GM19397 (cell line): ENCODE measurements at regions not wholly inside any gene's neighbourhood (a gene's known extent, or its start where the extent isn't known, plus 50 kb on each side); places are given as distances from the start of the nearest gene placed in this dataset.

Experiments used
- ATAC-seq: cut with Tn5 transposase; IDR thresholded peaks from one replicate; pipeline ENCODE4 v1.9.1; 2021; ENCODE audit warnings: mild to moderate bottlenecking, moderate library complexity; ENCODE audit not compliant: unreplicated experiment

DNA sequence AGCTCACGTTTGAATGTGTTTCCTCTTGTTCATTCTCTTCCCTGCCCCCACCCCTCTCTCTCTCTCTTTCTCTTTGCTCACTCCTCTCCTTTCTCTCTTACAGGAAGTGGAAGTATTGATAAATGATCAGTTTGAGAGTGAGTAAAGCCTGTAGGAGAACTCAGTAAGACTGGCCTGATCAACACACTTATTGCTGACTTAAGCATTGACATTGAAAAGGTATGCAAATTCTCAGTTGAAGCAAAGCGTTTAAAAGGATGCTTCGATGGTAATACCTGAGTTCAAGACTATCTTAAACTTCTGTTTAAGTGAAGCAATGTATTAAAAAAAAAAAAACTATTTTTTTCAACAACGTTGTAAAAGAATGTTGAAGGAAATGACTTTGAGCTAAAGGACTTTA is 115.7 kb upstream of the DDX18 start:
- ATAC-seq, result no peak

DNA sequence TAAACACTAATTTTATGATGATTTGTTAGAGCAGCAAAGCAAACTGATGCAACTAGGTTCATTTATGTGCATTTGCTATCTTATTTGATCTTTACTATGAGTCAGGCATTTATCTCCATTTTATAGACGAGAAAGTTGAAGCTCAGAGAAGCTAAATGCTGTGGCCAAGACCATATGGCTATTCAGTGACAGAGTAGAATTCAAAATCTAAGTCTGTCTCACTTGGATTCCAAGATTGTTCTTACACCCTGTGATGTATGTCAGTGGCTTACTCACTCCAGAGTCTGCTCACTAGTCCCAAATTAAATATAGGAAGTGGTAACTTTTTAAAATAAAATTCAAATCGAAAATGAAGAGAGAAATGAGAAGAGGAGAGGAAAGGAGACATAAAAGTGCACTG is 114.0 kb upstream of the DDX18 start:
- ATAC-seq, result no peak

DNA sequence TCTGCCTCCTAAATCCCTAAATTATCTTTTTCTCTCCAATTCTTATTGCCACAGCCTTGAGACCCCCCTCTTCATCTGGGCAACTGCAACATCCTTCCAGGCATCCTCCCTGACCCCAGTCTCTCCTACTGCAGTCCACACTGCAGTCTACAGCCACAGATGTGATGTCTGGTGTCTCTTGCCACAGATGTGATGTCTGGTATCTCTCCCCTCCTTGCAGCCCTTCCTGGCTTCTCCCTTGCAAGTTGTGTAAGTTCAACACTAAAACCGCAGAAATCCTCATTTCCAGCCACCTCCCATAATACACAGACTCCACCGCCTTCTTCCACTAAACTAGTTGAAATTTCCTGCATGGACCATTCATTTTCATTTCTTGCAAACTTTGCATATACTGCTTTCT is 113.1 kb upstream of the DDX18 start:
- ATAC-seq, result no peak

DNA sequence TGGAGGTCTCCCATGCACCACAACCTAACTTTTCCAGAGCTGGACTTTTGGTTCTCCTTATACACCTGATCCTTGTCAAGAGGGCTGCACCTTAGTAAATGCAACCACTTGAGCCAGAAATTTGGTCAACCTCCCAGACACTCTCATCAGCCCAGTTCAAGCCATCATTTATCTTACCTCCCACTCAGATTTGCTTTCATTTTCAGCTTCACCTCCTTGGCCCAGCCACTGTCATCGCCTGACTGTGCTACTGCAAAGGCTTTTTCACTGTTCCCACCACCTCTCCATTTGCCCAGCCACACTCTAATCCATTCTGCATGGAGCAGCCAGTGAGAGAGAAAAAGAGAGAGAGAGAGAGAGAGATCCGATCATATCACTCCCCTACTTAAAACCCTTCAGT is 112.4 kb upstream of the DDX18 start:
- ATAC-seq, result no peak

DNA sequence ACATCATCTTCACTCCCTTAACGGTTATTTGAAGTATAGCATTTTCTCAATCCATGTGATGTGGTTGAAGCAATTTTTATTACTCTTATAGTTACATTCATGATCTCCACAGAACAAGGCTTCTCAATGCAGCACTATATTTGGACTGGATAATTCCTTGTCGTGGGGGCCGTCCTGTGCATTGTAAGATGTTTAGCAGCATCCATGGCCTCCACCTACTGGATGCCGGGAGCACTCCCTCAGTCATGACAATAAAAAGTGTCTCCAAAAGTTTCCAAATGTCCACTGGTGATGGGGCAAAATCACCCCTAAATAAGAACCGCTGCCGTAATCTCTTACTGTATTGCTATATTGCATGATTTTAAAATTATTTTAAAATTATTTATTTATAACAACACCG is 110.6 kb upstream of the DDX18 start:
- no peak for ATAC-seq

DNA sequence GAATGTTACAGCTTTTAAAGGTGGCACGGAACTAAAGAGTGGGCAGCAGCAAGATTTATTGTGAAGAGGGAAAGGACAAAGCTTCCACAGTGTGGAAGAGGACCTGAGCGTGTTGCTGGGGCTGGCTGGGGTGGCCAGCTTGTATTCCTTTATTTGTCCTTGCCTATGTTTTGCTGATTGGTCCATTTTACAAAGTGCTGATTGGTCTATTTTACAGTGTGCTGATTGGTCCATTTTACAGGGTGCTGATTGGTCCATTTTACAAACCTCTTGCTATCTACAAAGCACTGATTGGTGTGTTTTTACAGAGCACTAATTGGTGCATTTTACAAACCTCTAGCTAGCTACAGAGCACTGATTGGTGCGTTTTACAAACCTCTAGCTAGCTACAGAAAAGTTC is 109.7 kb upstream of the DDX18 start:
- ATAC-seq, result no peak

DNA sequence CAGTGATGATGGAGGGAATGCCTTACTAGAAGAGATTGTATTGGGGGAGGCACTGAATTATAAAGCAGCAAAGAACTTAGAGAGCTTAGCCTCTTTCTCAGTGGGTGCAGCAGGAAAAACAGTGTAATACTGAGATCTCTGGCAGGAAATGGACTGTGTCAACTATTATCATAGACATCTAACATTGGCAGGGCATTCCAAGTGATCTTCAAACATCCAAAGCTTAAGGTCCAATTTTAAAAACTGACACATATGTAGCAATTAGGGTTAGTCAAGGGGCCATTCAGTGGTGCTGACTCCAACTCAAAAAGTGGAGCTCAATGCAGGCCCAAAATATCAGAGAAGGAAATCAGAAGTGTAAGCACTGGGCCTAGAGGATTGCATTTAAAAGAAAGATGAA is 106.6 kb upstream of the DDX18 start:
- ATAC-seq, result no peak

DNA sequence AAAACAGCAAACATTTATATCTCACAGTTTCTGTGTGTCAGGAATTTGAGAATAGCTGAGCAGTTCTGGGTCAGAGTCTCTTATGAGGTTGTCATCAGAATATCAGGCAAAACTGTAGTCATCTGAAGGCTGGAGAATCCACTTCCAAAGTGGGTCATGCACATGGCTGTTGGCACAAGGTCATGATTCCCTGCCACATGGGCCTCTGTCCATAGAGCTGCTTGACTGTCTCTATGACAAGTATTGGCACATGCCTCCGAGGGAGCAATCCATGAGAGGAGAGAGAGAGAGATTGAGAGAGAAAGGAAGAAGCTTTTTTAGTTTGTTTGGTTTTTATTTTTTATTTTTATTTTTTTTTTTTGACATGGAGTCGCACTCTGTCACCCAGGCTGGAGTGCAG is 101.8 kb upstream of the DDX18 start:
- ATAC-seq, result no peak

DNA sequence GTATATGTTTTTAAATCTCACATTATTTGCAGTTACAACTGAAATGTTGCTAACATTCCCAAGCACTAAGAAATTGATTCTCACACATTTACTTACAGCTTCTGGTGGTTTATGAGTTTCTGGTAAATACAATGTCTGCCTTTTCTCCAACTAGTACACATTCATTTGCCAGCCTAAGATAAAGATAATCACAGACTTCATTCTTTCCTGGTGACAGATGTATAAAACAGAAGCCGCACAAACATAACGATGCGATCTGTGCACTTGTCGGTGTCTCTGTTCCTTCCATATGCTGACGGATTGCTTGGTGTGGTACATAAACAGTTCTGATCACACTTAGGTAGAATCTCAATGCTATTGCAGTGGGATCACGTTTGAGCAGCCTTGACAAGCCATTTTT is 100.4 kb upstream of the DDX18 start:
- ATAC-seq, result no peak

DNA sequence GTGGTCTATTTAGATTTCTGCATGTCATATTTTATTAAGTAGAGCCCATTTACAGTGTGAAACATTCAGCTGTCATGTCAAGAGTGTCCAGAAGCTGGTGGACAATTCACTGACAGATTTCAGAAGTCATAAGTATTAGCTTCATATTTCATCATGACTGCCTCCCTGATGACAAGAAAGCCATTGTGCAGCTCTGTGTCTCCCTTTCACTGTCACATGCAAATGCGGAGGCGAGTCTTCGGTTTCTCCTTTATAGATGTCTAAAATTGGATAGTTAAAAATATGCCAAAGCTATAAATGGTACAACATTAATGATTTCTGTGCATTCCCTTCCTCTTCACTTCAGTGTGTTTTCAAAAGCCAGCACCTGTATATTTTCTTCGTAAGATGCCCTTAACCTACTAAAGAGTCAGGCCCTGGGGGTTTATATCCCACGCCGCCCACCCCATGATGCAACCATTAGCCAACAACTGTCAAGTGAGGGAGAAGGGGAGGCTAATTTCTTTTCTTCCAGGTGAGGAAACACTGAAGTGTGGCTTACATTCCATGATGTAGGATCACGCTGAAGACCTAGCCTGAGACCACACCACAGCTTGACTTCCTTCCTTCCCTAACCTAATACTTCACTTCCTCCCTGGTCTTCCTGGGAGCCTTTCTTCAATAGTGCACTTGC is 99.6 kb upstream of the DDX18 start:
- no peak for ATAC-seq

DNA sequence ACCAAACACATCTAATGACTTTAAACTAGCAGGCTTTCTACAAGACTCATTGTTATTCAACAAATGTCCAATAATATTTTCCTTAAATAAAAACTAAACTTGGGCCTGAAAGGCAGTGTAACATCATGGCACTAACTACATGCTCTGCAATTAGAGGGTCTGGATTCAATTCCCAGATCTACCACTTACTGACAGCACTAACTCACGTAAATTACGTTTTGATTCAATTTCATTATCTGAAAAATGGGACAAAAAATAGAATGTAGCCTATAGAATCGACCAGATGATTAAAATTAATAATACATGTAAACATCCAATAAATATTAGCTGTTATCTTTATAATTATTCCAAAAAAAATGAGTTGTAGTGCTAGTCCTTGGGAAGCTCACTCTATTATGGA is 98.0 kb upstream of the DDX18 start:
- no peak for ATAC-seq

DNA sequence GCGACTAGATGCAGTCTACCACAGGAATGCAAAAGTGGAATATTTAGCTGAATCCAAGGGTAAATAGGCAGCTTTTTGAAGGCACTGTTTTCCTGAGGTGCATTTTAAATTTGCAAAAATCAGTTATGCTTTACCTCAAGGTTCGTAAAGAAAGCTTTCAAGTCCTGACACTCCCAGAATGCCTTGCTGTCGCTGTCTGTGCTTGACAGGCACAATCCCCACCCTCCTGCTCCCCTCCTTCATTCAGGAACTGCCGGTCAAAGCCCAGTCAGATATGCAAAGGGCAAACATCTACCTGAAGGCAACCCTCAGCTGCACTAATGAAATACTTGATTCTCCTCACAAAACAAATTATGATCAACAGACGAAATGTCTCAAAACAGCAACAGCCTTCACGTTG is 97.4 kb upstream of the DDX18 start:
- no peak for ATAC-seq

DNA sequence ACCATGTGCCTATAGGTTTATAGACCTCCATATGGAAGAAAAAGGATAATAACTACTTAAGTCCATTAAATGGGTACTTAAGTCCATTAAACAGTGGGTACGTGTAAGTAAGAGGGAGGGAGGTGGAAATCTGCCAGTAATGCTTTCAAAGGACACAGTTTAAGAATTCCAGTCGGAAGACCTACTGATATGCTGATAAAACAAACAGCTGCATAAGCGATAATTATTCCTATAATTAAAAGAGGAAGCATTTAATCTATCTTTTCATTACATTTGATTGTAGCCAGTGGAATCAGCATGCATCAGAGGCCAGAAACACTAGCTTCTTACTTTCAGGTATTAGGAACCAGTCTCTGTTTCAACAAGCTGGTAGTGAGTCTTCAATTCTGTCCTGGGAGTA is 96.4 kb upstream of the DDX18 start:
- no peak for ATAC-seq

DNA sequence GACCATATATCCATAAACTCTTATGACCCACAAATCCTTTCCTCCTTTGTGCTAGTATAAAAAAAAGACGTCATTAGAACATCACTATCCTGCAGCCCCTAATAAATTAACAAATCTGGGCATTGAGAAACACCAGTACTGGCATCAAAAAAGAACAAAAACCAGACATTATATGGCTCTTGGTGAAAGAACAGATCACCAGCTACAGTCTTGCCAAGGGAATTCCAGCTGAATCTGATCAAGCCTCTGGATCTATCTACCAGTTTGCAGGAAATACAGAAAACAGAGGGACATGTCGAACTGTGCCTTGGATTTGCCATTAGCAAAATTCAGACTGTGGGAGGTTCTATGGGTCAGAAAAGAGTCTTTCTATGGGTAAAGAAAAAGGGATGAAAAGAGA is 93.7 kb upstream of the DDX18 start:
- no peak for ATAC-seq

DNA sequence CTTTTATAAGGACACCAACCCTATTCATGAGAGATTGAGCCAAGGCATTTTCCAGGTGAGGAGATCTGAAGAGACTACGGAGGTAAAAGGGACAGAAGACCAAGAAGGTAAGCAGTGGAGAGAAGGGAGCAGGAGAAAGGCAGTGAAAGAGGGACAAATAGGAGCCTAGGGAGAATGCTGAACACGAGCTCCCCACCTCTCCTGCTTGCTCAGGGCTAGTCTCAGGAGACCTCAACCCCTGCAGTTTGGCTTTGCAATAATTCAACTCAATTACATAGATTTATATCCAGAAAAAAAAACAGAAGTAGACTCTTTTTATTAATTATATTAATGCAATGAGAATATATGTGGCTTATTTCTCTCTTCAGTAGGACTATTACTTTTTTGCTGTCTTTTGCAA is 91.0 kb upstream of the DDX18 start:
- no peak for ATAC-seq

DNA sequence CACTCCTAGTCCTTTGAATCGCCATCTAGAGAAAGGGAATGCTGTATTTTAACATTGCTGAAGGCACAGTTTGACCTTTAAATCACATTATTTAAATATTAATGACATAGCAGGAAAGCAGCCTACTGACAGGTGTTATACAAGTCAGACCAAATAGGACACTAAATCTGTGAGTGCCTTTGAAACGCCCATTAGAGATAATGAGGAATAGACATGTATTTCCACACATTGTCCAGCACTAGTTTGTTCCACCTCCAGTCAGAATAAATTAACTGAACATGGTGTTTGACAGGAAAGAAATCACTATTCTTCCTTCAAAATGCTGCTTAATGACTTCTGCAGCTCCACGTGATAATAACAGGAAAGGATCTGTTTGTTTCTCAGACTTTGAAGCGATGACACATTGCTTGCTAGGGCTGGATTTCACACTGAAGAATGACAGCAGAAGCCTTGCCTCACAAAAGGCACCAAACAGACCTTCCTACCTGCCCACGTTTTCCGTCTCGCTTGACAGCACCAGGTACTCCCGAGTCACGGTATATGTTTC is 90.5 kb upstream of the DDX18 start:
- no peak for ATAC-seq

DNA sequence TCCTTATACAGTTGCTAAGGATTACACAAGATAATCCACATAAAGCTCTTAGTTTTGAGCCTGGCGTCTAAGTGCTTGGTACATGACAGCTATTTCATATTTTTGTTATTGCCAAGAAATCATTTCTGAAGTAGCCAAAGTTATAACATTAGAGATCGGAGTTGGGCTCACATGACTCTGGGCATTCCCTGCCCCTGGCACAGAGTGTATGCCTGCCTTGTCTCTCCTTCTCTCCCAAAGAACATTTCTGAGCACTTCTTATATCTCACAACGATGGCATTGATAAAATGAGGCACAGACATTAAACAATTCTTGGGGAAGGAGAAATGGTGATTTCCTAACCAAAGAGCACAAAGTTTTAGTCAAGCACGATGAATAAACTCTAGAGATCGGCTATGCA is 87.7 kb upstream of the DDX18 start:
- ATAC-seq, result no peak

DNA sequence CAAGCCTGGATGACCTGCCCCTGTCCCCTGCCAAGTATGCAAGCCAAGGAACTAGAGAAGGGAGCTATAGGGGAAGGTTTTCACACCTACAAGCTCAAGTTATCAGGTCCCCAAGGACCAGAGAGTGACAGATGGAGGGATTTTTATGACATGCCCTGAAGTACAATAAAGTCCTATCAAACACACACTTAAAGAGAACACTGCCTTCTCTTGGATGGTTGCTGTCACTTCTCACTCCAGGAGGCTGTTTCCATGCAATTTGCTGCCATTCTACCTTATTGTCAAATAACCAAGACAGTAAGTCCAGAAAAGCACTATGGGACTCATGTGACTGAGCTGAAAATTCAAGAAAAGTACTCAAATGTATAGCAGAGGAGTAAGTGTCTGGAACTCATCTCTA is 76.6 kb upstream of the DDX18 start:
- ATAC-seq, result no peak

DNA sequence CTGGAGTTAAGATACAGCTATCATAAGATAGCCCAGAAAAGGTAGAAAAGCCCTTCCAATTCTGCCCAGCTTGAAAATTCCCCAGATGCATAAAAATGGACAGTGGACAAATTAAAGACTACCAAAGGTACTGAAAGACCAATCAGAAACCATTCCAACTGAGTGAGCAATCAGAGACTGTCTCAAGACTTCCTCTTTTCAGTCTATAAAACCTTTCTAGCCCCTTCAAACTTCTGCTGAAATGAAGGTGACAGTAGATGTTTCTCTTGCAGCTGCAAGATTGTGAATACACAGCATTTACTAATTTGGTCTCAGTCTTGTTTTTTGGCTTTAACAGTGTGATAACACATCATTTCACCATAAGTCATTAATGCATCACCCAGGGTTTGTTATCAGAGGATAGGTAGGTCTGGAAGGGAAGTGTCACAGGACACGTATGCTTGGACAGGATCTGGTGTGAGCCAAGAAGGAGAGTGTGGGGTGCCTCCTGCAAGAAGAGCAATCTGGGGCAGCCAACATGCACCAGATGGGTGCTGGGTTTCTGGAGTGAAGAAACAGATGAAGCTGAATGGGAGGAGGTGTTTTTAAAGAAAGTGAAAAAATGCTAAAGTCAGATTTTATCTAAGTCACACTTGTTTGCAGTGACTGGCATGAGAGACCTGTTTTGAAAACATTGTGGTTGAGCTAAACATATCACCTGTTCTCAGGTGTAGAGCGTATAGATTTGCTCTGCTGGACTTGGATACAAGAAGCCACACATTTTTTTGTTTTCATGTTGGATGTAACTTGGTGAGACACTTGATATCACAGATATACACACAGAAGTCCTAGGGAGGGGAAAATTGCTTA is 75.3 kb upstream of the DDX18 start:
- no peak for ATAC-seq

DNA sequence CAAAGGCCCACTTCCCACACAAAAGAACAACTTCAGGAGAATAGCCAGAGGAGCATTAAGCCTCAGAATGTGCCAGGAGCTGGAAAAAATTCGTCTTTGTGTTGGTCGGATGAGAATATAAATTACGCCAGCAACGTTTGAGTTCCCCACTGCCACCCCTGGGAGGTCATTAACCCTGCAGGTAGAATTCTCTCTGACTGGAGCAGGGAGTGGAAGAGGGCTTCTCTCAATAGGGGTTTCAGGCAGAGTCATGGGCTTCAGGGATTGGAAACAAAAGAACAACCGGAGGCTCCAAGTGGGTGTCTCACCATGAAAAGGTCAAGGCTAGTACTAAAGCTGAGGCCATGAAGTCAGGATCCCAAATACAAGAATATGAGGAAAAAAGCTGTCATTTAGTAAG is 69.0 kb upstream of the DDX18 start:
- ATAC-seq, result no peak

DNA sequence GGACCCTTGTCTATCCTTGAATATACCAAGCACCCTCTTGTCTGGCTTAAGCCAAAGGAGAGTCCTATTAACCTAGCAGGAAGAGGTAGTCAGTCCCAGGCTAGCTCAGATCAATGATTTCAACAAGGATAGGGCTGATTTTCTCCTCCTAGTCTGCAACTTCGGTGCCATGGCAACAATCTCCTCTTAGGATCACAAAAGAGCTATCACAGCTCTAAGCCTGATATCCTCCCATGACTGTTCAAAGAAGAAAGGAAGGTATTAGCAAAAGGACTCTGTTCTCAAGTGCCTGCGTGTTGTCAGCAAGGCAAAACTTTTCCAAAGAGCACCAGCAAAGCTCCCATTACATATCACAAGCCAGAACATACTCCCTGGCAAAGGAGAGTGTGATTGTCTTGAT is 58.7 kb upstream of the DDX18 start:
- ATAC-seq, result no peak

DNA sequence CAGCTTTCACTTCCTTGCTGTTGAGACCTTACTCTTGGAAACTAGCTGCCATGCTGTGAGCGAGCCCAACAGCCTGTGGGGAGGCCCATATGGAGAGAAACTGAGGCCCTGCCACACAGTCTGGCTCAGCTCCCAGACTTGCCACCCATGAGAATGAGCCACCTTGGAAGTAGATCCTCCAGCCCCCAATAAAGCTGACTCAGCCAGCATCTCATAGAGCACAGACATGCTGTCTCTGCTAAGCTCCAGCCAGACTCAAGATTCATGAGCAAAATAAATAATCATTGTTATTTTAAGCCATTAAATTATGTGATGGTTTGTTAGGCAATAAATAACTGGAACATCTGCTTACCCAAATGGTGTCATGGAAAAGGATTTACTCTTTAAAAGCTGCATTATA is 53.6 kb upstream of the DDX18 start:
- no peak for ATAC-seq
